Liver (tissue), 3 donors: ENCODE measurements at regions not wholly inside any gene's neighbourhood (a gene's known extent, or its start where the extent isn't known, plus 50 kb on each side); places are given as distances from the start of the nearest gene placed in this dataset.

Experiments used
- ATF3 ChIP-seq: IDR thresholded peaks from 2 replicates; pipeline ENCODE4 v1.6.1; 2016; ENCODE audit warnings: antibody characterized with exemption
- CTCF ChIP-seq: fragments of 150-350 bp; IDR thresholded peaks from 2 replicates; pipeline ENCODE4 v1.5.1; 2017; ENCODE audit warnings: improper control_type of control experiment, low read depth, low read length; ENCODE audit not compliant: missing input control
- FOXA1 ChIP-seq: IDR thresholded peaks from 2 replicates; pipeline ENCODE4 v1.6.1; 2016; ENCODE audit warnings: antibody characterized with exemption
- GABPA ChIP-seq, 2 donors: IDR thresholded peaks in 1 of 2; conservative IDR thresholded peaks in 1 of 2; 2 replicates each; pipeline ENCODE4 v1.6.1; 2016; ENCODE audit warnings: antibody characterized with exemption in 2 of 2, mild to moderate bottlenecking in 1 of 2, moderate library complexity in 1 of 2
- HNF4A ChIP-seq, 2 donors: conservative IDR thresholded peaks; 2 replicates each; pipeline ENCODE4 v1.6.1; 2016; ENCODE audit warnings: antibody characterized with exemption in 2 of 2, mild to moderate bottlenecking in 2 of 2
- JUND ChIP-seq, 2 donors: IDR thresholded peaks; 2 replicates each; pipeline ENCODE4 v1.6.1; 2016; ENCODE audit warnings: antibody characterized with exemption in 2 of 2
- MAX ChIP-seq: IDR thresholded peaks from 2 replicates; pipeline ENCODE4 v1.6.1; 2016; ENCODE audit warnings: antibody characterized with exemption
- RAD21 ChIP-seq, 2 donors: IDR thresholded peaks; 2 replicates each; pipeline ENCODE4 v1.6.1; 2016; ENCODE audit warnings: antibody characterized with exemption in 2 of 2, mild to moderate bottlenecking in 2 of 2
- REST ChIP-seq: IDR thresholded peaks from 2 replicates; pipeline ENCODE4 v1.6.1; 2016; ENCODE audit warnings: antibody characterized with exemption, mild to moderate bottlenecking
- RXRA ChIP-seq, 2 donors: IDR thresholded peaks; 2 replicates each; pipeline ENCODE4 v1.6.1; 2017 to 2018; ENCODE audit warnings: antibody characterized with exemption in 2 of 2, mild to moderate bottlenecking in 1 of 2
- SP1 ChIP-seq: IDR thresholded peaks from 2 replicates; pipeline ENCODE4 v1.6.1; 2018; ENCODE audit warnings: antibody characterized with exemption, mild to moderate bottlenecking
- TAF1 ChIP-seq: conservative IDR thresholded peaks from 2 replicates; pipeline ENCODE4 v1.6.1; 2016; ENCODE audit warnings: antibody characterized with exemption, mild to moderate bottlenecking
- YY1 ChIP-seq: IDR thresholded peaks from 2 replicates; pipeline ENCODE4 v1.6.1; 2016; ENCODE audit warnings: antibody characterized with exemption, mild to moderate bottlenecking
- donor health status: healthy.
- donor health status: healthy.

- TF ChIP-seq MAX, result no peak
- no peak for TF ChIP-seq CTCF
- no peak for TF ChIP-seq RAD21 (IDR thresholded peaks at IDR 0.05)
- TF ChIP-seq SP1, result no peak
- no peak for TF ChIP-seq TAF1
- no peak for TF ChIP-seq YY1
- TF ChIP-seq REST, result no peak
- no peak for TF ChIP-seq JUND (IDR thresholded peaks at IDR 0.05)
- TF ChIP-seq ATF3, result no peak
- no peak for TF ChIP-seq RXRA (IDR thresholded peaks at IDR 0.05)
- TF ChIP-seq FOXA1, result no peak
- no peak for TF ChIP-seq GABPA (IDR thresholded peaks at IDR 0.05 in 1 of 2, conservative IDR thresholded peaks at IDR 0.05 in 1 of 2)
- TF ChIP-seq HNF4A (conservative IDR thresholded peaks at IDR 0.05), result no peak
Measured at GRCh38 chr3:139770577-139770976, 92.8 kb upstream of the NMNAT3 start.
